ENCODE measurements at regions not wholly inside any gene's neighbourhood (a gene's known extent, or its start where the extent isn't known, plus 50 kb on each side); places are given as distances from the start of the nearest gene placed in this dataset.

GRCh38 chr6:12595161-12595811 lies 121.3 kb upstream of the PHACTR1 start:
- TF ChIP-seq POLR2A (IDR thresholded peaks at IDR 0.05; ENCODE audit: low read length) = no peak
- TF ChIP-seq GATA1 (IDR thresholded peaks at IDR 0.05; ENCODE audit: low read depth, low read length) = no peak
